Keratinocyte (primary cell): ENCODE measurements at regions not wholly inside any gene's neighbourhood (a gene's known extent, or its start where the extent isn't known, plus 50 kb on each side); places are given as distances from the start of the nearest gene placed in this dataset.
A peak's percentile ranks its signal among the peaks of the same experiment; 100 is the strongest.

Source experiments
- DNase-seq: peaks from one replicate; pipeline ENCODE4 v3.0.0-alpha.2; 2011; ENCODE audit warnings: low read depth, missing footprints, low spot score
- FAIRE-seq: peaks from 2 replicates; lab custom pipeline; 2011; peaks lifted over from hg19 to GRCh38; lab: Jason Lieb, UNC
- H2AFZ ChIP-seq: 2 replicates; pipeline ENCODE4 v1.6.0; 2012; ENCODE audit warnings: low read length, control low read depth, inconsistent platforms; ENCODE audit not compliant: control insufficient read depth
- H3K27ac ChIP-seq: 2 replicates; pipeline ENCODE4 v1.5.1; 2011; ENCODE audit warnings: low read length; ENCODE audit not compliant: control insufficient read depth, insufficient read depth
- H3K27me3 ChIP-seq: 3 replicates; pipeline ENCODE4 v1.6.0; 2011; ENCODE audit warnings: low read length; ENCODE audit not compliant: control insufficient read depth, insufficient read depth; ENCODE audit errors: extremely low read depth
- H3K36me3 ChIP-seq, 2 experiments: 2 replicates in 1 of 2; 3 replicates in 1 of 2; pipeline ENCODE4 v1.5.1; 2011; ENCODE audit warnings: low read length in 2 of 2, mild to moderate bottlenecking in 1 of 2; ENCODE audit not compliant: control insufficient read depth in 2 of 2, insufficient read depth in 2 of 2; ENCODE audit errors: extremely low read depth in 1 of 2
- H3K4me1 ChIP-seq: 3 replicates; pipeline ENCODE4 v1.5.1; 2011; ENCODE audit warnings: low read length; ENCODE audit not compliant: control insufficient read depth, insufficient read depth; ENCODE audit errors: extremely low read depth
- H3K4me2 ChIP-seq: 3 replicates; pipeline ENCODE4 v1.6.0; 2011; ENCODE audit warnings: low read depth, low read length; ENCODE audit not compliant: control insufficient read depth, insufficient read depth; ENCODE audit errors: extremely low read depth
- H3K4me3 ChIP-seq, 3 experiments: fragments of 200-600 bp in 1 of 3; sonication (generic) in 1 of 3; 2 replicates in 2 of 3; 3 replicates in 1 of 3; pipeline ENCODE4 v1.5.1; 2011 to 2016; ENCODE audit warnings: low read length in 3 of 3, mild to moderate bottlenecking in 3 of 3, control low read depth in 2 of 3, inconsistent platforms in 1 of 3, low read depth in 1 of 3, mixed read lengths in 1 of 3, mixed run types in 1 of 3, moderate library complexity in 1 of 3; ENCODE audit not compliant: control insufficient read depth in 2 of 3, insufficient read depth in 2 of 3; ENCODE audit errors: extremely low read depth in 1 of 3
- H3K79me2 ChIP-seq: 2 replicates; pipeline ENCODE4 v1.6.0; 2012; ENCODE audit warnings: low read length; ENCODE audit not compliant: control insufficient read depth, insufficient read depth
- H3K9ac ChIP-seq: 3 replicates; pipeline ENCODE4 v1.6.0; 2011; ENCODE audit warnings: low read length; ENCODE audit not compliant: control insufficient read depth, insufficient read depth; ENCODE audit errors: extremely low read depth
- H3K9me1 ChIP-seq: 3 replicates; pipeline ENCODE4 v1.6.0; 2011; ENCODE audit warnings: low read length; ENCODE audit not compliant: control insufficient read depth, insufficient read depth; ENCODE audit errors: extremely low read depth
- H3K9me3 ChIP-seq: 2 replicates; pipeline ENCODE4 v1.5.1; 2012; ENCODE audit warnings: low read depth, low read length; ENCODE audit not compliant: control insufficient read depth
- H4K20me1 ChIP-seq: 3 replicates; pipeline ENCODE4 v1.6.0; 2011; ENCODE audit warnings: low read length; ENCODE audit not compliant: control insufficient read depth, insufficient read depth; ENCODE audit errors: extremely low read depth
- CTCF ChIP-seq, 3 experiments: IDR thresholded peaks in 1 of 3; conservative IDR thresholded peaks in 1 of 3; optimal IDR thresholded peaks in 1 of 3; 2 replicates in 2 of 3; 3 replicates in 1 of 3; pipeline versions ENCODE3 to v1.5.1; 2011; ENCODE audit warnings: low read length in 3 of 3, mild to moderate bottlenecking in 3 of 3, moderate library complexity in 2 of 3, control low read depth in 1 of 3, inconsistent platforms in 1 of 3; ENCODE audit not compliant: insufficient read depth in 2 of 3; ENCODE audit errors: extremely low read depth in 1 of 3
- EZH2 ChIP-seq: IDR thresholded peaks from one replicate; pipeline ENCODE4 v1.6.1; 2012; ENCODE audit warnings: inconsistent platforms, mild to moderate bottlenecking, low read length, moderate library complexity
- dilution Hi-C: fragments of 300-500 bp; cut with MboI; formaldehyde crosslinking; loops from one replicate; pipeline ENCODE4 v1.7.0; 2020; ENCODE audit warnings: low sequenced_read_pairs; ENCODE audit not compliant: extremely low pct_ligation_motif_present

DNA sequence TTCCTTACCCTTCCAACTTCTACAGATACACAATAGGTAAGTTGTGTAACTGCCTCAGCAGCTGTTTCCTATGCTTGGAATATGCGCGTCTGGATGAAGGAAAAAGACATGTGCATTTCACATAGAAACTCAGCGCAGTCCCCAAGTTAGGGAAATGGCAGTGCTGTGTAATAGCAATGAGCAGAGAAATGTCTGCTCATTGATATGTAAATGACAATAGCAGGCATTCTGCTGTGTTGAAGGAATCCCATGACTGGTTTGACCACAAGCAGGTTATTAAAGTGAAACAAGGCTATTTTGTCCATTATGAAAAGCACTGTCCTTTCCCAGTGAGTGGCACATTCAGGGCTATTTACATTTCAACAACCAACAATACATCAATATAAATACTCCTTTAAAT is 106.6 kb downstream of the BTG1 start:
- TF ChIP-seq CTCF (optimal IDR thresholded peaks at IDR 0.05 in 1 of 3, IDR thresholded peaks at IDR 0.05 in 1 of 3, conservative IDR thresholded peaks at IDR 0.05 in 1 of 3; ENCODE audit: extremely low read depth in 1 of 3, insufficient read depth in 2 of 3, low read length in 3 of 3) = no peak
- DNase-seq = no peak
- Histone ChIP-seq H3K4me2 (no peak overlapping the region), H3K9me1 (no peaks in the 10 kb centered on the region), H3K79me2 (no peaks in the 10 kb centered on the region), H3K27ac (no peak overlapping the region), H3K9me3 (no peaks in the 10 kb centered on the region), H2AFZ (no peak overlapping the region), H3K4me1 (peaks cover 52% of the 10 kb centered on the region), H3K9ac (no peak overlapping the region), H3K27me3 (no peaks in the 10 kb centered on the region), H3K4me3 (no peak overlapping the region), H4K20me1 (no peaks in the 10 kb centered on the region), H3K36me3 (no peaks in the 10 kb centered on the region)
- dilution Hi-C loops = no loop called here
- FAIRE-seq = peak; percentile 62

DNA sequence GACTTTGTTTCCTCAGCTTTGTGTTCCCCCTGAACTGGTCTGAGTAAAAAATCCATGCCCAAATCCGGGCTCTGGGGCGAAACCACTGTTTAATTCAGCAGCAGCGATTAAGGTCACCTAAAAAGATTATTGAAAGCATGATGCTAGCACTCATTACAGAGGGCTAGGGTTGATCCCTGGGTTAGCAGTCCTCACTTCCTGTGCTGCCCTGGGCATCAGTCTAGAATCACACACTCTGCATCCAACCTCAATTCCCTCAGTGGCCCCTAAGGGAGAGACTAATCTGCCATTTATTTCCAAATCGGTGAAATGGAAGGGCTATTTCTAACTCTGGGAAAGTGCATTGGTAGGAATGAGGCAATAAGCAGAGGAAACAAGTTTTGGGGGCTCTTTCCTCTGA is 107.2 kb downstream of the BTG1 start:
- no peak overlapping the region for H3K27ac ChIP-seq
- no peaks in the 10 kb centered on the region for H3K27me3 ChIP-seq
- peaks cover 52% of the 10 kb centered on the region for H3K4me1 ChIP-seq
- H3K9ac ChIP-seq = no peak overlapping the region
- no peak overlapping the region for H3K4me2 ChIP-seq
- no peaks in the 10 kb centered on the region for H3K9me3 ChIP-seq
- H3K4me3 ChIP-seq = no peak overlapping the region
- DNase-seq (no peak), FAIRE-seq (no peak)
- H4K20me1 ChIP-seq = no peaks in the 10 kb centered on the region
- dilution Hi-C loops = no loop called here
- H2AFZ ChIP-seq = no peak overlapping the region
- no peaks in the 10 kb centered on the region for H3K9me1 ChIP-seq
- H3K36me3 ChIP-seq = no peaks in the 10 kb centered on the region
- no peaks in the 10 kb centered on the region for H3K79me2 ChIP-seq
- TF ChIP-seq CTCF (optimal IDR thresholded peaks at IDR 0.05 in 1 of 3, IDR thresholded peaks at IDR 0.05 in 1 of 3, conservative IDR thresholded peaks at IDR 0.05 in 1 of 3; ENCODE audit: extremely low read depth in 1 of 3, insufficient read depth in 2 of 3, low read length in 3 of 3) (no peak), EZH2 (no peak)
